ENCODE measurements at regions not wholly inside any gene's neighbourhood (a gene's known extent, or its start where the extent isn't known, plus 50 kb on each side); places are given as distances from the start of the nearest gene placed in this dataset.

- TF ChIP-seq, protein P1, sequence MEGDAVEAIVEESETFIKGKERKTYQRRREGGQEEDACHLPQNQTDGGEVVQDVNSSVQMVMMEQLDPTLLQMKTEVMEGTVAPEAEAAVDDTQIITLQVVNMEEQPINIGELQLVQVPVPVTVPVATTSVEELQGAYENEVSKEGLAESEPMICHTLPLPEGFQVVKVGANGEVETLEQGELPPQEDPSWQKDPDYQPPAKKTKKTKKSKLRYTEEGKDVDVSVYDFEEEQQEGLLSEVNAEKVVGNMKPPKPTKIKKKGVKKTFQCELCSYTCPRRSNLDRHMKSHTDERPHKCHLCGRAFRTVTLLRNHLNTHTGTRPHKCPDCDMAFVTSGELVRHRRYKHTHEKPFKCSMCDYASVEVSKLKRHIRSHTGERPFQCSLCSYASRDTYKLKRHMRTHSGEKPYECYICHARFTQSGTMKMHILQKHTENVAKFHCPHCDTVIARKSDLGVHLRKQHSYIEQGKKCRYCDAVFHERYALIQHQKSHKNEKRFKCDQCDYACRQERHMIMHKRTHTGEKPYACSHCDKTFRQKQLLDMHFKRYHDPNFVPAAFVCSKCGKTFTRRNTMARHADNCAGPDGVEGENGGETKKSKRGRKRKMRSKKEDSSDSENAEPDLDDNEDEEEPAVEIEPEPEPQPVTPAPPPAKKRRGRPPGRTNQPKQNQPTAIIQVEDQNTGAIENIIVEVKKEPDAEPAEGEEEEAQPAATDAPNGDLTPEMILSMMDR (IDR thresholded peaks at IDR 0.05; ENCODE audit: low read length), result no peak
- no peak for TF ChIP-seq EZH2 (optimal IDR thresholded peaks at IDR 0.05; ENCODE audit: low read depth, low read length)
Observed at GRCh38 chr10:65143723-65144122, 1622.5 kb downstream of the REEP3 start.

Data from MM.1S (cell line).